Muscle layer of duodenum (tissue), 2 donors: ENCODE measurements at regions not wholly inside any gene's neighbourhood (a gene's known extent, or its start where the extent isn't known, plus 50 kb on each side); places are given as distances from the start of the nearest gene placed in this dataset.
A peak's percentile ranks its signal among the peaks of the same experiment; 100 is the strongest.
"Not testable (repeated sequence)": the region's sequence is repeated elsewhere in the genome, so short reads cannot be mapped to it uniquely, and the experiment has no call there.

Source experiments
- H3K27ac ChIP-seq: one replicate; pipeline ENCODE4 v1.7.0; 2013; ENCODE audit warnings: mild to moderate bottlenecking, low read length
- H3K27me3 ChIP-seq: one replicate; pipeline ENCODE4 v1.7.0; 2013; ENCODE audit warnings: low read depth, mild to moderate bottlenecking, control low read depth, low read length
- H3K36me3 ChIP-seq, 2 donors: one replicate each; pipeline ENCODE4 v1.7.0; 2013; ENCODE audit warnings: low read length in 2 of 2, control low read depth in 1 of 2, mild to moderate bottlenecking in 1 of 2; ENCODE audit not compliant: insufficient read depth in 2 of 2, control insufficient read depth in 1 of 2
- H3K4me1 ChIP-seq, 2 donors: one replicate each; pipeline ENCODE4 v1.7.0; 2013; ENCODE audit warnings: low read length in 2 of 2, mild to moderate bottlenecking in 2 of 2, control low read depth in 1 of 2, moderate library complexity in 1 of 2; ENCODE audit not compliant: insufficient read depth in 2 of 2, control insufficient read depth in 1 of 2
- H3K4me3 ChIP-seq, 2 donors: one replicate each; pipeline ENCODE4 v1.7.0; 2013; ENCODE audit warnings: low read length in 2 of 2, low read depth in 1 of 2, mild to moderate bottlenecking in 1 of 2
- H3K9me3 ChIP-seq, 2 donors: one replicate each; pipeline ENCODE4 v1.7.0; 2013; ENCODE audit warnings: low read length in 2 of 2, control low read depth in 1 of 2, mild to moderate bottlenecking in 1 of 2; ENCODE audit not compliant: control insufficient read depth in 1 of 2
- donor health status: healthy.

- Histone ChIP-seq H3K27me3 (no peaks in the 10 kb centered on the region), H3K9me3 (no peaks in the 10 kb centered on the region), H3K4me1 (no peaks in the 10 kb centered on the region), H3K4me3 (no peak overlapping the region), H3K27ac (no peak overlapping the region), H3K36me3 (no peaks in the 10 kb centered on the region)
Observed at GRCh38 chr18:67455890-67456501, 60.5 kb downstream of the DSEL start.

- H3K9me3 ChIP-seq = peaks cover 0 to 2% of the 10 kb centered on the region in 2 donors
- no peaks in the 10 kb centered on the region for H3K4me1 ChIP-seq
- no peak overlapping the region for H3K27ac ChIP-seq
- no peaks in the 10 kb centered on the region for H3K27me3 ChIP-seq
- H3K36me3 ChIP-seq = no peaks in the 10 kb centered on the region
- no peak overlapping the region for H3K4me3 ChIP-seq
Observed at GRCh38 chr18:67453901-67454300, 62.6 kb downstream of the DSEL start.

- no peak overlapping the region for H3K27ac ChIP-seq
- peaks cover 0 to 2% of the 10 kb centered on the region in 2 donors for H3K9me3 ChIP-seq
- H3K4me3 ChIP-seq = no peak overlapping the region
- no peaks in the 10 kb centered on the region for H3K4me1 ChIP-seq
- no peaks in the 10 kb centered on the region for H3K36me3 ChIP-seq
- H3K27me3 ChIP-seq = no peaks in the 10 kb centered on the region
Observed at GRCh38 chr18:67451960-67452359, 64.6 kb downstream of the DSEL start.

- not testable (repeated sequence) for H3K36me3 ChIP-seq, H3K4me1 ChIP-seq, H3K27me3 ChIP-seq, H3K4me3 ChIP-seq, H3K9me3 ChIP-seq, H3K27ac ChIP-seq
Observed at GRCh38 chr18:67451101-67451500, 65.4 kb downstream of the DSEL start.

GRCh38 chr18:67433971-67434370 is 82.5 kb downstream of the DSEL start:
- no peak overlapping the region for H3K27ac ChIP-seq
- H3K4me3 ChIP-seq = no peak overlapping the region
- H3K9me3 ChIP-seq = no peaks in the 10 kb centered on the region
- H3K4me1 ChIP-seq = no peaks in the 10 kb centered on the region
- H3K27me3 ChIP-seq = no peaks in the 10 kb centered on the region
- H3K36me3 ChIP-seq = no peaks in the 10 kb centered on the region

- no peaks in the 10 kb centered on the region for H3K36me3 ChIP-seq
- H3K4me1 ChIP-seq = no peaks in the 10 kb centered on the region
- H3K9me3 ChIP-seq = no peaks in the 10 kb centered on the region
- H3K27ac ChIP-seq = no peak overlapping the region
- H3K27me3 ChIP-seq = no peaks in the 10 kb centered on the region
- H3K4me3 ChIP-seq = no peak overlapping the region
Observed at GRCh38 chr18:67432806-67433205, 83.7 kb downstream of the DSEL start.

- no peaks in the 10 kb centered on the region for H3K9me3 ChIP-seq
- H3K4me3 ChIP-seq = no peak overlapping the region
- H3K27me3 ChIP-seq = no peaks in the 10 kb centered on the region
- no peak overlapping the region for H3K27ac ChIP-seq
- no peaks in the 10 kb centered on the region for H3K4me1 ChIP-seq
- H3K36me3 ChIP-seq = no peaks in the 10 kb centered on the region
Observed at GRCh38 chr18:67428805-67429204, 87.7 kb downstream of the DSEL start.

DNA sequence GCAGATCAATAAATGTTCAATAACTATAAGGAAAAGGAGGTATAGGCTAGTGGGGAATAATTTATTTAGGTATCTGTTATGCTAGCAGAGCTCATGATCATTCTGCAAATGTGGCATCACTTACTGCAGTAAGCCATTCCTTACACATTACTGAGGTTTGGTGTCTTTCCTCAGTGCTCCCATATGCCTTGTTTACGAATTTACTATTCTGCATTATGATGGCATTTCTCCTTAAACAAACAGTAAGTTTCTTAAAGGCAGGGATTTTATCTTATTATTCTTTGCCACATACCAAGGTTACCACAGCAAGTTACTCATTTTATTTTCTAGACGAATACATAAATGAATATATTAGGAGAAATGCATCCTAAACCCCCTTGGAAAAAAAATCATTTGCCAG is 88.4 kb downstream of the DSEL start:
- Histone ChIP-seq H3K27ac (no peak overlapping the region), H3K27me3 (no peaks in the 10 kb centered on the region), H3K9me3 (no peaks in the 10 kb centered on the region), H3K36me3 (no peaks in the 10 kb centered on the region), H3K4me3 (no peak overlapping the region), H3K4me1 (no peaks in the 10 kb centered on the region)

DNA sequence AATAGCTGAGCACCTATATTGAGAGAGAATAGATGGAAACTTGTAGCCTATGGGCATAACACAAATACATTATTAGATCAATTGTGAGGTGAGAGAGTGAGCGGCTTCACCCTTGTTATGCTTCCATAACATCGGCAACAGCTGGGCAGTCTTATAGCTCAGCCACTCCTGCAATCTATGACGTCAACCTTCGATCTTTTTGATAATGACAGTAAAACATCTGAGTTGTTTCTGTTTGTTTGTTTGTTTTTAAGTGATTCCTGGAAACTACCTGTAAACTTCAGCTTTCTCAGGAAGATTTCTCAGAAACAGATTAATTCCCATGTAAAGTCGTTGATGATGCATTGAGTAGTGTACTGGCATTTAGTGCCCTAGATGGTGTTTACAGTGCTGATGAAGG is 90.0 kb downstream of the DSEL start:
- H3K4me1 ChIP-seq = no peaks in the 10 kb centered on the region
- H3K4me3 ChIP-seq = no peak overlapping the region

DNA sequence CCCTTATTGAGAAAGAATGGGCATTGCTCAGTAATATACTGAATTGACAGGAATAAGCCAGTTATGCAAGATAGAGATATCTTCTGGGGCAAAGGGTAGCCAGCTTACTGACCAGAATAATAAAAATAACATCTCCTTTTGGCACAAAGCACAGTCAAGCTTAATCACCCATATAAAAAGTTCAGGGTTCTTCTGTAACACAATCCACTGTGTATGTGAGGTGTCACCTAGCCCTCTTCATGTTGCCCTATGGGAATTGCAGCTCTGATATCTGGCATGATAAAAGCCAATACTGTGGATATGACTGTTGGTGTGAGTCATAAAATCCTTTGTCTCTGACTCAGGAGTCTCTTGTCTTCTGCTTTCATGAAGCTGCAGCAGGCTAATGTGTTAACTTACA is 90.8 kb downstream of the DSEL start:
- H3K4me3 ChIP-seq = no peak overlapping the region
- H3K27ac ChIP-seq = no peak overlapping the region
- no peaks in the 10 kb centered on the region for H3K36me3 ChIP-seq
- H3K4me1 ChIP-seq = no peaks in the 10 kb centered on the region
- no peaks in the 10 kb centered on the region for H3K27me3 ChIP-seq
- no peaks in the 10 kb centered on the region for H3K9me3 ChIP-seq

More for the DNA sequence above, 90.0 kb downstream of the DSEL start:
- Histone ChIP-seq H3K36me3 (no peaks in the 10 kb centered on the region), H3K9me3 (no peaks in the 10 kb centered on the region), H3K27me3 (no peaks in the 10 kb centered on the region), H3K27ac (no peak overlapping the region)

GRCh38 chr18:67421651-67422050 is 94.9 kb downstream of the DSEL start:
- no peak overlapping the region for H3K4me3 ChIP-seq
- no peak overlapping the region for H3K27ac ChIP-seq
- no peaks in the 10 kb centered on the region for H3K9me3 ChIP-seq
- H3K27me3 ChIP-seq = no peaks in the 10 kb centered on the region
- H3K4me1 ChIP-seq = no peaks in the 10 kb centered on the region
- H3K36me3 ChIP-seq = no peaks in the 10 kb centered on the region

- Histone ChIP-seq H3K27me3 (no peaks in the 10 kb centered on the region), H3K4me3 (peak overlapping the region; percentile 31 to 45), H3K27ac (no peak overlapping the region), H3K9me3 (no peaks in the 10 kb centered on the region), H3K36me3 (no peaks in the 10 kb centered on the region), H3K4me1 (no peaks in the 10 kb centered on the region)
Observed at GRCh38 chr18:67417864-67418523, 98.5 kb downstream of the DSEL start.
